ENCODE measurements at regions not wholly inside any gene's neighbourhood (a gene's known extent, or its start where the extent isn't known, plus 50 kb on each side); places are given as distances from the start of the nearest gene placed in this dataset.
"Not testable (repeated sequence)": the region's sequence is repeated elsewhere in the genome, so short reads cannot be mapped to it uniquely, and the experiment has no call there.

DNA sequence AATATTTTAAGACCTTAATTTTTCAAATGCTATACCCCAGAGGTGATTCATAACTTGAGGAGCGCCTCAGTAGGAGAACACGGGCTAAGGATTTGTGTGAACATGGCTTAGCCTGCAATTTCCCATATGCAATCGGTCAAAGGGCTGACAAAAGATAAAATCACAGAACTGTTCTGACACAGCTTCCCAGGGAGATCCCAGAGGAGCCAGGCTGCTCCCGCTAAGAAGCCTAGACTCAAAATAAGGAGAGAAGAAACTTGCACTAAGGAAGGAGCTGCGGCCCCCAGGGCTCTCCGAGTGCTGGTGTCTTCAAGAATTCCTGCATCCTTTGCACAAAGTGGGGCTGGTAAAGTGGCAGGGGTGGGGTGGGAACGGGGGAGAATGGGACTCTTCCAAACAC, 106.3 kb upstream of the DLG1 start:
- no peak for DNase-seq

DNA sequence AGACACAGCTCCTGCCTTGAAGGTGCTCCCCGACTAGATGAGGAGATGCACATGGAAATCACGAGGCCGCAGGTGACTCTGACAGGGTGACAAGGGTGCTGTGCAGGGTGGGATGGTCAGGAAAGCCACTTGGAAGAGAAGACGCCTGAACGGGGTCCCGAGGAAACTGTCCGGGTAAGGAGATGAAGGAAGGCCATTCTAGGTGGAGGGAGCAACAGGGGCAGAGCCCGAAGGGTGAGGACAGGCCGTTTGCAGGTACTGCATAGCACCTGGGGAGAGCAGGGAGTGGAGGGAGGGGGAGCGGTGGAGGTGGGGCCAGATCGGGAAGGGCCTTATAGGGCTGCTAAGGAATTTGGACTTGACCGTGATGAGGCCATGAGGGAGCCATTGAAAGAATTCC, 105.6 kb upstream of the DLG1 start:
- no peak for DNase-seq

DNA sequence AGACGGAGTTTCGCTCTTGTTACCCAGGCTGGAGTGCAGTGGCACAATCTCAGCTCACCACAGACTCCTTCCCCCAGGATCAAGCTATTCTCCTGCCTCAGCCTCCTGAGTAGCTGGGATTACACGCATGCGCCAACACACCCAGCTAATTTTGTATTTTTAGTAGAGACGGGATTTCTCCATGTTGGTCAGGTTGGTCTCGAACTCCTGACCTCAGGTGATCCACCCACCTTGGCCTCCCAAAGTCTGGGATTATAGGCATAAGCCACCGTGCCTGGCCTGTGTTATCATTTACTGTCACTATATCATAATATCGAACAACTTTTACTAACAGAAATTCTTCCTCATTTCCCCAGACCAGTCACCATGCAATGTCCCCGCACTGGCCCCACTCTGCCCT, 104.0 kb upstream of the DLG1 start:
- not testable (repeated sequence) for DNase-seq

DNA sequence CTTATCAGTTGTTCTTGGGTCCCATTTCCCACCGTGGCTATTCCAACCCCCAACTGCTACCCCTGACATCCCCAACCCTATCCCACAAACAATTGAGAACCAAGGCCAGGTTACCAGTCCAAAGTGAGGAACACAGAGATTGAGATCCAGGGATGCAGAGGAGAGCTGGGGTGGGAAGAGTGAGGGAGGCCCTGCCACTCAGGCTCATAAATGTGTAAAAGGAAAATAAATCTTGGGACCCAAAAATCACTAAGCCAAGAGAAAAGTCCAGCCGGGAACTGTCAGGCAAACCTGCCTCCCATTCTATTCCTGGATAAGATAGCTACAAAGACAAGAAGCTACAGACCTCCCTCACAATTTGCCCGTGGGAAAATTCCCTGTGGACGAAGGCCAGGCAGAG, 101.1 kb upstream of the DLG1 start:
- no peak for DNase-seq

DNA sequence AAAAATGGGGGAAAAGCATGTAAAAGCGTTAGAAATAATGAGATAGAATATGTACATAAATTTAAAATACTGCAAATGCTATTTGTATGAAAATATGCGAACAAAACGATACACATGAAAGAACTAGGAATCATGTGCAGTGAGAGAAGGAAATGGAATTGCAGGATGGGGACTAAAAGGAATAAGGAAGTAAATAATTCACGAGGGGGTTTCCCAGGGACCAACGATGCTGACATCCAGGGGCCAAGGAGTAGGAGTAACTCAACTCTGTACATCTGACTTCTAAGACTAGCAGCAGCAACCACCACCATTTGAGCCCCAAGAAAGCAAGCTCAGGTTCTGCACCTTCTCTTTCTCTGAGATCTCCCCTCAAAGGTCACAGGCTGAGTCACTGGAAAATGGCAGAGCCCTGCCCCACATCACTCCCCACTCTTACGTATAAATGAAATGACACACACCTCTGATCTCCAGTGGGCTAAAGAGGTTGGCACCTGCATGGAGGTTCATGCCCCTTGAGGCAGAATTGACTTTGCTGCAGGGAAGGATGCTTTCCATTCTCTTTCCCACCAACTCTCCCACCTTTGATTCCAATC, 100.0 kb upstream of the DLG1 start:
- DNase-seq: no peak

DNA sequence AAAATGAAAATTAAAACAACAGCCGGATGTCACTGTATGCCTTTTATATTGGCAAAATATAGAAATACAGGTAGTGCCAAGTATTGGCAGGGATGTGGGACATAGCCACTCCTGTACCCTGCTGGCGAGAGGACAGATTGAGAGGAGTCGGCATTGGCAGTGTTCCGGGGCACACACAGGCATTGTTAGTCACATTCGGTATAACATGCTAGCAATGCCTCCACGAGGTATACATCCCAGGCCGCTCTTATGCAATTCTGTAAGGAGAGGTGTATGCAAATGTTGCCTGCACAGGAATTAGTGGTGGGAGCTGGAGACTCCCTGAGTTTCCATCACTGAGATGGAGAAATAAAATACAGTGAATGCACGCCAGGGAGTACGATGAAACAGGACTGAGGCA, 99.4 kb upstream of the DLG1 start:
- no peak for DNase-seq

DNA sequence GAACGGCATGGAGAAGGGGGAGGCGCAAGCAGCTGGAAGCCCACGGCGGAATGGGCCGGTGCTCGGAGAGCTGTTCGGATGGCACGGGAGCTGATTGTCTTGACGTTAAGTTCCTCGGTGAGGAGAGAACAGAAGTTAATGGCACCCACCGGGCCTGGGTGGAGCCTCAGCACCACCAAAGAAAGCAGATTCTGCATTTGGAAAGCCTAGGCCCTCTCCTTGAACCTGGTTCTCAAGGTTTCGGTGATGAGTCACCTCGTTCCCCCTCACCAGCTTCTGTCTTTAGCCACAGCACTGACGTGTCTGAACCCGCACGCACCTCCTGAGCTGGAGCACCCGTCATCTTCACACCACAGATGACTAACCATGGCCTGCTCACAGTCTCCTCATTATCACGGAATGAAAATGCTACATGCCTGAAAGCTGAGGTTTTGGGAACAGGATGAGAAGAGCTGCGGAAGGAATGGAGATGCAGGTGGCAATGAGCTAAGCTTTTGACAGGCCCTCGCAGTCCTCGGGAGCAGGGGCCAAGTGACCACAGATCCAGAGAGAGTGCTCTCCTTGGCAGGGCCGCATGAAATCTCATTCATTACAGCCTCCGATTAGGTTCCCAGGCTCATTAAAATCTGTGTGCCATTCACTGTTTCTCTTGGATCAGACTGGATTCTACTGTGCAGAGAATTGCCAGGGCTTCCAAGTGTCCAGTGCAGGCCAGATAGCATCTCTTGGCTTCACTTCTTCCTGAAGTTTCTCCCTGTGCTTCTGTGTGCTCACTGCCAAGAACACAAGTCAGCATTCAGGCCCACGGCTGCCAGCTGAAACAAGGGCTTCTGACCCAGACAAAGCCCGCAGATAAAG, 96.3 kb upstream of the DLG1 start:
- no peak for DNase-seq

DNA sequence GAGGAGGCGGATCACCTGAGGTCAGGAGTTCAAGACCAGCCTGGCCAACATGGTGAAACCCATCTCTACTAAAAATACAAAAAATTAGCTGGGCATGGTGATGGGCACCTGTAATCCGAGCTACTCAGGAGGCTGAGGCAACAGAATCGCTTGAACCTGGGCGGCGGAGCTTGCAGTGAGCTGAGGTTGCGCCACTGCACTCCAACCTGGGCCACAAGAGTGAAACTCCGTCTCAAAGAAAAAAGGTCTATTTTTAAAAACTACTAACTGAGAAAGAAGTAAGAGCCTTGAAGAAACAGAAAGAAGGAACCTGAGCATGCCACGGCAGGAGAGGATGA, 95.7 kb upstream of the DLG1 start:
- not testable (repeated sequence) for DNase-seq

DNA sequence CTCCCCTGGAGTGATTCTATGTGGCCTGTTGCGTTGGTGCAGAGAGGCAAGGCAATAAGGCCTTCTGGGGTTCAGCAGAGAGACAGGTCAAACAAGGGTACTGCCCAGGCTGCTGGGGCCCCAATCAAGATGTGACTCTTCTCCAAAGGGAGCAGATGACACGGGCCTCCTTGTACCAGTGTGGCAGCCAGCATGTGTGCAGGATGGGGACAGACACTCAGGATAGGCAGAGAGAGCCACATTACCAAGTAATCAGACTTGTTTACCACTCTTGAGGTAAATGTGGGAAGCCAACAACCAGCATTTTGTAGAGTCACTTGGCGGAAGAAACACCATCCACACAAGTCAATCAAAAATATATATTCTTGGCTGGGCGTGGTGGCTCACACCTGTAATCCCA, 95.3 kb upstream of the DLG1 start:
- DNase-seq: no peak

DNA sequence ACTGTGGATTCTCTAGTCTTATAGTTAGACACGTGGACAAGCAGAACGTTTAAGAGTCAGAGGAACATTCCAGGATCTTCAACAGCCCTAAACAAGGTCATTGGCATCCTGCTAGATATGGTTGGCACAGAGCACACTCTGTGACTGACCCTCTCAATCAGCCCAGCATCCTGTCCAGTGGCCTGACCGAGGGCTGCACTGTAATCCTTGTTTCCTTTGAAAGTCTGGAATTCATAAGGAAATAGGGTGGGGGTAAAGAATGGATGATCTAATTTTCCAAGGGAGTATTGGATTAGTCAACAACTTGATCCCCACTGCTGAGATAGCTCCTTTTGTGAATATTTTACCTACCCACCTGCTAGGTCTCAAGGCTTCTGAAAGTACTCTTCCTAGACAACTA, 94.5 kb upstream of the DLG1 start:
- DNase-seq: no peak

DNA sequence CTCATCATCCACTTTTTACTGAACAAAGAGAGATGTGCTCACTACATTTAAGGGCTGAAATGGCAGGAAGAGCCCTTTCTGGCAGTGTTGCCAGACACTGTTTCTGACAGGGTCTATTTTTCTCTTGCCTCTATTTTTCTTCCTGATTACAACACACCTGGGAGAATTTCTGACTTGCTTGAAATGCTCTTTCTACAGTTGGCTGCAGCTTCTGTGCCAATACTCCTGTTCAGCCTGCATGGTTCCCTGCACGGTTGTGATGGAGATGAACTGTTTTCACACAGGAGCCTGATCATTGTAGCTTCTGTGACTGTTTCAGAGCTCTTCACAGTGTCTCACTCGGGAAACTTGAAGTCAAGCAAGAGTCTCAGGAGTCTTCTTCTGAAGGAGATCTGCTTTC, 83.0 kb upstream of the DLG1 start:
- DNase-seq: no peak

DNA sequence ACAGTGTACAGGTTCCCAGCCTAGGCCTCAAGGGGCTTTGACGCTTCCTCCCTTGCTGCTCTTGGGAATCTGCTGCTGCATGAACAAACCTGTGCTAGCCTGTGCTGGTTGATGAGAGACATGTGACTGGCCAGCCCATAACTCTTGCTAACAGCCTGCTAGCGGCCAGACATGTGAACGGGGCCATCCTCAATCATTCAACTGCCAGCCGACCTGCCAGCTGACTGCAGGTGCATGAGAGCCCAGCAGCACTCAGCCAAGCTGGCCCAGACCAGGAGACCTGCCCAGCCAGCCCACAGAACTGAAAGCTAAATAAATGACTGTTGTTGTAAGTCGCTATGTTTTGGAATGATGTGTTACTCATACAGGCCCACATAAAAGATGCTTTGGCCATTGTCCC, 82.4 kb upstream of the DLG1 start:
- no peak for DNase-seq

DNA sequence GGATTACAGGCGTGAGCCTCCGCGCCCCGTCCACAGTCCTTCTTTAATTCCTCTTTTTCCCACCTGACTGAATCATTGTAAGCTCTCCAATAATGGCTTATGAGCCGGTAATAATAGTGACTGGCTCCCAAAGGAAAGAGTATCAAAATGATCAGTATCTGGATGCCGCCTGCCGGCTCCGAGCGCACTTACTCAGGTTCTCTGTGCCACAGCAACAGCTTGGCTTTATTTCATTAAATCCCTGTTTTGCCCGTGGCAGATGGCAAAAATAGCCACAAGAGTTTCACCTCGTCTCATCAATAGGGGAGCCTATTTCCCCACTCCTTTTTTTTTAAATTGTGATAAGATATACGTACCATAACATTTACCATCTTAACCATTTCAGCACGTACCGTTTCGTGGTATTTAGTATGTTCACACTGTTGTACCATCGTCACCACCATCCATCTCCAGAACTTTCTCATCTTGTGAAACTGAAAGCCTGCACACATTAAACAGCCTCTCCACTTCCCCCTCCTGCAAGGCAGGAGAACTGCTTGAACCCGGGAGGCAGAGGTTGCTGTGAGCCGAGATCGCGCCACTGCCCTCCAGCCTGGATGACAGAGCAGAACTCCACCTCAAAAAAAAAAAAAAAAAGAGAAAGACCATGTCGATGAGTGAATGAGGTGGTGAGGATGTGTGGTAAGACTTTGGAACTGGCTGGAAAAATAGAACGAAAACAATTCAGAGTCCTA, 80.7 kb upstream of the DLG1 start:
- no peak for DNase-seq

DNA sequence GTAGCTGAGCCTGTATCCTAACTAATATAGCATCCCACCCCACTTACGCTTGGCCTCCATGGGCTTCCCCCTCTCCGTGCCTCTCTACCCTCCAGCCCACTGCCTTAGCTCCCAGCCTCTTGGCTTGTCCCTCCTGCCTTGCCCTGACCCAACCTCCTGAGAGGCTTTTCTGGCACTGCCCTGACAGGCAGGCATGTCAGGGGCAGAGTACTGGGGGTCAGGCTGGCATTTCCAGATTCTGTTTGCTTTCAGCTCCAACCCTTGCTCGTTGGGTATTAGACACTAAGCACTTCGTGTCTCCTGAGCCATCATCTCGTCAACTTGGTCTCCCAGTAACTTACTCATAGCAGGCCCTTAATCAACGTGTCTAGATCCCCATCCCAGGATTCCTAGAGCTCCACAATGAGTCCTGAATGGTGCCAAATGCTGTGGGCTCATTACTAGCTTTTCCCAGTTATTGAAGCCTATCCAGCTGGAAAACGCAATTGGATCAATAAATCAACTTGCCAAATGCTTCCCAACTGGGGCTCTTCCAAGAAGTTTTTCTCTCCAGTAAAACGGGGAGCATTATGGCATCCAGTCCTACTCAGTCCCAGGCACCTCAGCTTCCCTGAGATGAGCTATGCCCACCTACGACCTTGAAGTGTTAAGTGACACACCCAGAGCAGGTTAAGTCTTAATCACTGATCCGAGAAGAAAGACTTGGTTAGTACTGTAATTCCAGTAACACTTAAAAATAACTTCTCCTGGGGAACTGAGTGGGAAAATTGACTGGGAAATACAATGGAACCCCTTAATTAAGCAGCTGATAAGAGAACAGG, 78.5 kb upstream of the DLG1 start:
- DNase-seq: no peak

DNA sequence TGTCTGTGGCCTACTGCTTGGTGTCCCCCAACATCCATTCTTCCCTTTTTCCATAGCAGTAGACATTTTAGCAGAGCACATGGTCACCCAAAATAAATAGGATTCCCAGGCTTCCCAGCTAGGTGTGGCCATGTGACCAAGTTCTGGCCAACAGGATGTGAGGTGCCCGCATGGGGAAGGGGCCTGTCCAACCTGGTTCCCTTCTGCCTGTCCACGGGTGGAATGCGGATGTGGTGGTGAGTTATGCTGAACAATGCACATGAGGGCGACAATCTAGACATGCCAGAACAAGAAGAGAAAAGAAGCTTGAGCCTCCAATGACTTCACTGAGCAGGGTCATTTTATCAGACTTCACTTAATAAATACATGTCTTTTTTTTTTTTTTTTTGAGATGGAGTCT, 77.6 kb upstream of the DLG1 start:
- no peak for DNase-seq

DNA sequence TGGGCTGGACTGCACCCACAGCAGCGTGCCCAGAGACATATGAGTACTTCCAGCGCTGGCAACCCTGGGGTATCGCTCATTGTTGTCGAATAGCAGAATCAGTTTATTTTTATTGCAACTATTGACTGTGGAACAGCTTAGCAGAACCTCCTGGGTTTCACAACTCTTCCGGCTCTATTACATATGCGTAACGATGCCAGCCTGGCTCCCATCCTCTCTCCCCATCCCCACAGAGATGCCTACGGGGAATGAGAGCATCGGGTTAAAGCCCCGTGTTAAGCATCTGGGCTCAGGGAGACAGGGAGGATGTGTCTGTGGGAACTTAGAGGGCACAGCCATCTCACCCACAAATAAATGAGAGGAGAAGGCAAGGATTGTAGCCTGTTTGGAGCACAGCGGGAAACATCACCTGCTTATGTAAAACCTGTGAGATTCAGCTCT, 76.6 kb upstream of the DLG1 start:
- DNase-seq: no peak

DNA sequence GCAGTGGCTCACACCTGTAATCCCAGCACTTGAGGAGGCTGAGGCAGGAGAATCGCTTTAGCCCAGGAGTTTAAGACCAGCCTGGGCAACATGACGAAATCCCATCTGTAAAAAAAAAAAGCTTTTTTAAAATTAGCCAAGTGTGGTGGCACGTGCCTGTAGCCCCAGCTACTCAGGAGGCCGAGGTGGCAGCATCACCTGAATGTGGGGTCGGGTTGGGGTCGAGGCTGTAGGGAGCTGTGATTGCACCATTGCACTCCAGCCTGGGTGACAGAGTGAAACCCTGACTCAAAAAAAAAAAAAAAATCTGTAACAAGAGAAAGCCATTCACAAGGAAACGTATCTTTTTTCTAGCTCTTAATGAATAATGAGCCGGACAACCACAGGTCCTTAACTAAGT, 74.7 kb upstream of the DLG1 start:
- DNase-seq: no peak

DNA sequence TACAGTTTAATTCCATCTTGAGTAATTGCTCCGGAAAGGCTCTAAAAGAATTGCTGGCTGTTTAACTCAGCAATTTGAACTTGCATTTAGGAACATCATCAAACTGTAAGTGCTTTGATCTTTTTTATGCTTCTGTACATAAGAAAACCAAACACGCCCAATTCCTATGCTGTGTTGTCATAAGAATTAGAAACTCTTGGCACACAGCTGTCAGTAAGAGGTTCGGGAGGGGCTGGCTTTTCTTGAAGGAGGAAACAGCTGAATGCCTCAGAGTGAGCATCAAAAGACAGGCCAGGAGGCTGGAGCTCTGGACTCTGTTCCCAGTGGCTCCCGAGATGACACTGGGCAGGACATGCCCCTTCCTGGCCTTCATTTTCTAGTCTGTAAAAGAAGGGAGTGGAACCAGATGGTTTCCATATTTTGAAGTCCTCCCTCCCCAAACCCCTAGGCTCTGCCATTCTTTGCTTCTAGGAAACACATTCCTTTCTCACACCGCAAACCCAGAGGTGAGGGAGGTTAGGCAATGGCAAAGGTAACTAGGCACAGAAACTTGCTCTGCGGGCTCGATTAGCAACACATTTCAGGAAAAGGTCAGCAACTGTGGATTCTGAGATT, 73.7 kb upstream of the DLG1 start:
- no peak for DNase-seq

DNA sequence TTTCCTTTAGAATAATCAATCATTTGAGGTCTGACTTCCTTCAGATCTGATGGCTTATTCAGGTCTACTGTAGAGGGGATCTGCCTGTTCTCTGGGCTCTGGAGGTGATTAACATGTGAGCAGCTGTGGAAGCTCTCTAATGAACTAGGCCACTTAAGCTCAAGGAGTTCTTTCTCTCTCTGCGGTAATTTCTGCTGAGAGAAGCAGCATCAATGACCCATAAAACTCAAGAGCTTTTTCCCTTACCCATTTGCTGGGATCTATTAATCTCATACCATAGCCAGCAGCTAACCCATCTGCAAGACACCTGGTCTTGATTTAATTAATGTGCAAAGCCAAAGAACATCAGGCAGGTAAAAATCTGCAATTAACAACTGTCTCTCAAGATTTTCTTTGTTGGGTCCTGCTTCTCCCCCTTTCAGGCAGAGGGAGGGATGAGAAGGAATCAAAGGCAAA, 73.2 kb upstream of the DLG1 start:
- no peak for DNase-seq

DNA sequence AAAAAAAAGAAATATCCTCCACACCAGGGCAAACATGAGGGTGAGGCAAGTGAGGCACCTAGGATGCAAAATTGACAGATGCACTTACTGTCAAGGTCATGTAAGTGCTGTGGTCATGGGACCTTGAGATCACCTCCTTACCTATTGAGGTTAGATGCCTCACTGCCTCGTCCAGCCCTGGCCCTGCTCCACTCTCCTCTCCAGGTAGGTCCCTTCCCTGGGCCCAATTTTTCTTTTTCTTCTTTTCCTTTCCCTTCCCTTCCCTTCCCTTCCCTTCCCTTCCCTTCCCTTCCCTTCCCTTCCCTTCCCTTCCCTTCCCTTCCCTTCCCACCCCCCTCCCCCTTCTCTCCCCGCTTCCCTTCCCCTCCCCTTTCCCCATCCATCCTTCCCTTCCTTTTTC, 71.1 kb upstream of the DLG1 start:
- no peak for DNase-seq

DNA sequence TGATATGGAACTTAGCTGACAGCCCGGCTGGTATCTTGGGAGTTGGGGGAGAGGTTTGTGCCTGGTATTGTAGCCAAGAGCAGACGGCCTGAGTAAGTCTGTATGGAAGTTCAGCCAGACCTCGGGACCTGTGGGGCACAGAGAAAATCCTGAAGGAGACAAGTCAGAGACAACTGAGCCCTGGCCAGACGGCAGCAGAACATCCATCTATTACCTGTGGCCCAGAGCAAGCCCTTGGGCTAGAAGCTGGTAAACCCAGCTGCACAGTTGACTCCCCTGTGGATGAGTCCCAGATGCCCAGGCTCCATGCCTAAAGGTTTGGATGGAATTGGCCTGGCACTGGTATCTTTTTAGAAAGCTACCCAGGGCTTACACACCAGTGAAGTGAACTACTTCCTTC, 70.4 kb upstream of the DLG1 start:
- no peak for DNase-seq

DNA sequence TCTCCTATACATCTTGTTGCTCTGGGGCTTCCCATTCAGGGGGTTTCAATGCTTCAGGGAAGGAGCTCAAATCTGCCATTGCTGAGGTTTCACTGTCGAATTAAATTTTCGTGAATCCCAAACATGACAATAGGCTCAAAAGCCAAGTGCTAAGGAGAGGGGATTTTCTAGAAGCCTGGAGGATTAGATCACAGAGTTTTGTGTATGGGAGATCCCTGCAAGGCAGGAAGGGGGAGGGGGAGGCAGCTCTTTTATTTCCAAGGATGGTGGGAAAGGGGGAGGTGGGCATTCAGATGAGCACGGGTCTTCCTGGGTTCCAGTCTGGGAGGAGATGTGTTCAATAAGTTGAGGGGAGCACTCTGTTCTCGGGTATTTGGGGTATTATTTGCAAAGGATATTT, 69.9 kb upstream of the DLG1 start:
- DNase-seq: no peak
